H1 (cell line): ENCODE measurements at regions not wholly inside any gene's neighbourhood (a gene's known extent, or its start where the extent isn't known, plus 50 kb on each side); places are given as distances from the start of the nearest gene placed in this dataset.

Experiments used
- CTCF ChIA-PET: fragments of 300-600 bp; sonication (Branson Sonifier 250); formaldehyde crosslinking; loops from one replicate; lab custom pipeline; 2021; ENCODE audit not compliant: partially characterized antibody; lab: Charles Lee
- POLR2A ChIA-PET: fragments of 300-600 bp; sonication (Branson Sonifier 250); formaldehyde crosslinking; loops from one replicate; lab custom pipeline; 2021; ENCODE audit warnings: inconsistent platforms; ENCODE audit not compliant: partially characterized antibody; lab: Charles Lee
- DNase-seq, 2 experiments: peaks; one replicate each; pipeline versions ENCODE4 v3.0.0 to v3.0.0-alpha.2; 2010 to 2022; ENCODE audit warnings: low spot score in 2 of 2, low read depth in 1 of 2, mixed read lengths in 1 of 2
- FAIRE-seq: peaks from 2 replicates; lab custom pipeline; 2011; peaks lifted over from hg19 to GRCh38; lab: Jason Lieb, UNC
- H2AFZ ChIP-seq: 2 replicates; pipeline ENCODE4 v1.8.1; 2012; ENCODE audit warnings: low read length, inconsistent platforms
- H2AK5ac ChIP-seq: 2 replicates; pipeline ENCODE4 v1.6.1; 2013; ENCODE audit warnings: low read depth, low read length
- H2BK120ac ChIP-seq: replicated peaks from 2 replicates; pipeline ENCODE3; 2013; ENCODE audit warnings: low read depth, low read length, inconsistent platforms
- H2BK12ac ChIP-seq: 2 replicates; pipeline ENCODE4 v1.6.1; 2013; ENCODE audit warnings: low read depth, low read length
- H2BK15ac ChIP-seq: 2 replicates; pipeline ENCODE4 v1.6.1; 2013; ENCODE audit warnings: low read length
- H2BK20ac ChIP-seq: 2 replicates; pipeline ENCODE4 v1.6.1; 2013; ENCODE audit warnings: low read length
- H2BK5ac ChIP-seq: 2 replicates; pipeline ENCODE4 v1.6.1; 2013; ENCODE audit warnings: low read depth, low read length
- H3K14ac ChIP-seq: 2 replicates; pipeline ENCODE4 v1.6.1; 2013; ENCODE audit warnings: inconsistent platforms; ENCODE audit not compliant: insufficient read length
- H3K18ac ChIP-seq: 2 replicates; pipeline ENCODE4 v1.6.1; 2013; ENCODE audit warnings: low read length; ENCODE audit errors: extremely low read depth
- H3K23ac ChIP-seq: 2 replicates; pipeline ENCODE4 v1.6.1; 2013; ENCODE audit warnings: inconsistent platforms; ENCODE audit not compliant: insufficient read length
- H3K23me2 ChIP-seq: 2 replicates; pipeline ENCODE4 v1.6.1; 2013; ENCODE audit warnings: low read depth, low read length
- H3K27ac ChIP-seq: 2 replicates; pipeline ENCODE4 v1.6.1; 2011; ENCODE audit warnings: low read depth, low read length, inconsistent platforms
- H3K27me3 ChIP-seq, 4 experiments: replicated peaks in 1 of 4; 1 replicate in 1 of 4; 2 replicates in 3 of 4; pipeline versions ENCODE4 v1.6.1 to v1.8.1; 2011 to 2013; ENCODE audit warnings: low read length in 3 of 4, mild to moderate bottlenecking in 3 of 4, inconsistent platforms in 2 of 4, mixed read lengths in 2 of 4, moderate library complexity in 1 of 4; ENCODE audit not compliant: control insufficient read depth in 3 of 4, insufficient read depth in 3 of 4; ENCODE audit errors: extremely low read depth in 1 of 4
- H3K36me3 ChIP-seq, 4 experiments: 2 replicates each; pipeline versions ENCODE4 v1.6.1 to v1.8.1; 2011 to 2013; ENCODE audit warnings: mild to moderate bottlenecking in 4 of 4, low read length in 3 of 4, moderate library complexity in 2 of 4, control low read depth in 1 of 4, inconsistent platforms in 1 of 4; ENCODE audit not compliant: insufficient read depth in 4 of 4, control insufficient read depth in 2 of 4
- H3K4ac ChIP-seq: replicated peaks from 2 replicates; pipeline ENCODE3; 2013; ENCODE audit warnings: low read length, low read depth, mixed read lengths, inconsistent platforms; ENCODE audit not compliant: insufficient read length
- H3K4me1 ChIP-seq, 4 experiments: replicated peaks in 1 of 4; 1 replicate in 1 of 4; 2 replicates in 3 of 4; pipeline versions ENCODE4 v1.6.1 to v1.8.1; 2011 to 2013; ENCODE audit warnings: low read length in 3 of 4, inconsistent platforms in 2 of 4, mixed read lengths in 1 of 4; ENCODE audit not compliant: insufficient read depth in 4 of 4, control insufficient read depth in 3 of 4
- H3K4me2 ChIP-seq, 2 experiments: 2 replicates each; pipeline versions ENCODE4 v1.6.1 to v1.8.1; 2011 to 2013; ENCODE audit warnings: low read depth in 2 of 2, low read length in 2 of 2, control low read depth in 1 of 2, inconsistent platforms in 1 of 2, mild to moderate bottlenecking in 1 of 2; ENCODE audit not compliant: insufficient read depth in 1 of 2
- H3K4me3 ChIP-seq, 4 experiments: fragments of 200-600, 300-600 bp in 1 of 4; sonication (generic), shearing (Covaris generic), sonication (Bioruptor Twin) in 1 of 4; 2 replicates each; pipeline versions ENCODE4 v1.5.1 to v1.8.1; 2011 to 2016; ENCODE audit warnings: low read length in 4 of 4, low read depth in 3 of 4, control low read depth in 2 of 4, inconsistent platforms in 2 of 4, mild to moderate bottlenecking in 2 of 4, mixed read lengths in 1 of 4, moderate library complexity in 1 of 4; ENCODE audit not compliant: insufficient read depth in 2 of 4; ENCODE audit errors: extremely low read depth in 1 of 4
- H3K56ac ChIP-seq: replicated peaks from 2 replicates; pipeline ENCODE3; 2013; ENCODE audit warnings: low read depth, mild to moderate bottlenecking, mixed read lengths, low read length, inconsistent platforms; ENCODE audit not compliant: insufficient read length
- H3K79me1 ChIP-seq: 2 replicates; pipeline ENCODE4 v1.6.1; 2013; ENCODE audit warnings: low read depth, low read length, control low read depth
- H3K79me2 ChIP-seq, 2 experiments: 2 replicates each; pipeline versions ENCODE4 v1.6.1 to v1.8.1; 2012 to 2013; ENCODE audit warnings: low read length in 2 of 2, mild to moderate bottlenecking in 2 of 2, inconsistent platforms in 1 of 2; ENCODE audit not compliant: insufficient read depth in 2 of 2, control insufficient read depth in 1 of 2
- H3K9ac ChIP-seq, 4 experiments: replicated peaks in 1 of 4; 1 replicate in 1 of 4; 2 replicates in 3 of 4; pipeline versions ENCODE4 v1.6.1 to v1.8.1; 2011 to 2013; ENCODE audit warnings: low read depth in 3 of 4, low read length in 3 of 4, control low read depth in 2 of 4, mild to moderate bottlenecking in 2 of 4, moderate library complexity in 2 of 4, inconsistent platforms in 1 of 4; ENCODE audit errors: extremely low read depth in 1 of 4
- H3K9me3 ChIP-seq, 2 experiments: 2 replicates each; pipeline versions ENCODE4 v1.6.1 to v1.8.1; 2012 to 2013; ENCODE audit warnings: mild to moderate bottlenecking in 2 of 2, moderate library complexity in 2 of 2, control low read depth in 1 of 2, inconsistent platforms in 1 of 2, low read depth in 1 of 2, low read length in 1 of 2, mixed read lengths in 1 of 2; ENCODE audit not compliant: insufficient read depth in 2 of 2
- H4K20me1 ChIP-seq, 2 experiments: replicated peaks in 1 of 2; 2 replicates each; pipeline versions ENCODE3 to v1.8.1; 2011 to 2013; ENCODE audit warnings: inconsistent platforms in 2 of 2, low read length in 2 of 2, mild to moderate bottlenecking in 1 of 2; ENCODE audit not compliant: insufficient read depth in 2 of 2, control insufficient read depth in 1 of 2
- H4K5ac ChIP-seq: 2 replicates; pipeline ENCODE4 v1.6.1; 2013; ENCODE audit warnings: low read length, low read depth, mixed read lengths, inconsistent platforms; ENCODE audit not compliant: insufficient read length
- H4K8ac ChIP-seq: 2 replicates; pipeline ENCODE4 v1.8.0; 2013; ENCODE audit warnings: mild to moderate bottlenecking, moderate library complexity, low read length, inconsistent platforms; ENCODE audit not compliant: insufficient read depth; ENCODE audit errors: extremely low read depth
- H4K91ac ChIP-seq: replicated peaks from 2 replicates; pipeline ENCODE3; 2013; ENCODE audit warnings: low read length, mixed read lengths, inconsistent platforms; ENCODE audit not compliant: insufficient read length
- RAD21 ChIP-seq, 2 experiments: IDR thresholded peaks in 1 of 2; conservative IDR thresholded peaks in 1 of 2; 2 replicates each; pipeline ENCODE4 v1.6.1; 2011; ENCODE audit warnings: low read depth in 2 of 2, low read length in 2 of 2, improper control_type of control experiment in 1 of 2, inconsistent platforms in 1 of 2, mild to moderate bottlenecking in 1 of 2, moderate library complexity in 1 of 2
- RBBP5 ChIP-seq: IDR thresholded peaks from 2 replicates; pipeline ENCODE4 v1.7.1; 2012; ENCODE audit warnings: low read depth, mild to moderate bottlenecking, inconsistent platforms, low read length, moderate library complexity, borderline replicate concordance
- WGBS, 2 experiments: shearing (Covaris generic) in 1 of 2; methylation state at CpG; one replicate each; pipeline versions ENCODE4 v1.1.6 to v1.1.7; 2013 to 2015; ENCODE audit warnings: low lambda C conversion rate in 2 of 2, mixed read lengths in 2 of 2, inconsistent platforms in 1 of 2, low coverage in 1 of 2, missing lambda C conversion rate in 1 of 2; ENCODE audit not compliant: insufficient replicate concordance in 2 of 2, insufficient coverage in 1 of 2, insufficient read length in 1 of 2; ENCODE audit errors: extremely low coverage in 1 of 2, missing lambda C conversion rate in 1 of 2; 5-methylcytosine and 5-hydroxymethylcytosine counted together
- TF ChIP-seq, protein P1 (sequence below), 3 experiments: IDR thresholded peaks; 1 replicate in 2 of 3; 2 replicates in 1 of 3; pipeline versions ENCODE4 v1.5.1 to v1.6.1; 2011; ENCODE audit warnings: low read length in 3 of 3, mild to moderate bottlenecking in 3 of 3, inconsistent platforms in 2 of 3, low read depth in 1 of 3, moderate library complexity in 1 of 3; ENCODE audit not compliant: insufficient read depth in 1 of 3; ENCODE audit errors: control extremely low read depth in 1 of 3

DNA sequence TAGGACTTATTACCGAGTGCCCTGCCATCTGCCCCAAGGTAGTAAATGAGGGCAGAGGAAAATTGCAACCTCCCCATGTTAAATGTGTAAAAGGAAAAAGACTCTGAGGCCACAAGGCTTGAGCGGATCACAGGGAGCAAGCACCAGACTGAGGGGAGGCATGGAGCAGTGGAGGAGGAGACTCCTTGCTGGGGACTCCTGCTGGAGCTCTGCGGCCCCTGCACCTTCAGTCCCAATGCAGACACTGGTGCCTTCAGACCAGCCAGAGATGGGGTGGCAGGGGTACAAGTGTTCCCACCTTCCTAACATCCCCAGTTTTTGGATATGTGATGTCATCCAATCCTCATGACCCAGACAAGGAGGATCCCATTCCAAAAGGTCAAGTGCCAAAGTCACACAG is 128.4 kb upstream of the NGF start:
- Histone ChIP-seq H3K4me1 (no peaks in the 10 kb centered on the region), H3K79me2 (no peaks in the 10 kb centered on the region), H3K56ac (no peak overlapping the region), H4K8ac (no peak overlapping the region), H3K27me3 (no peaks in the 10 kb centered on the region), H4K20me1 (no peaks in the 10 kb centered on the region), H4K5ac (no peak overlapping the region), H3K79me1 (no peaks in the 10 kb centered on the region), H4K91ac (no peak overlapping the region), H2BK12ac (no peak overlapping the region), H3K4me3 (no peak overlapping the region), H3K27ac (no peak overlapping the region), H3K4me2 (no peak overlapping the region), H2AK5ac (no peak overlapping the region), H3K9ac (no peak overlapping the region), H2BK15ac (no peak overlapping the region), H2AFZ (0 out of 2 replicates have a peak overlapping the region, but pooled peaks have one; percentile 11), H3K18ac (no peak overlapping the region), H3K23ac (no peak overlapping the region), H3K9me3 (no peaks in the 10 kb centered on the region), H2BK120ac (no peak overlapping the region), H3K4ac (no peak overlapping the region), H3K36me3 (no peaks in the 10 kb centered on the region), H3K23me2 (no peaks in the 10 kb centered on the region), H2BK20ac (no peak overlapping the region), H3K14ac (no peak overlapping the region), H2BK5ac (no peak overlapping the region)
- ChIA-PET CTCF (interaction anchor here (0.7 to 5.7 kb wide), 19 partner anchors 9 to 409 kb away, joined by 3 to 46 read pairs (median 5); no protein-coding TSS in a partner anchor), POLR2A (no interaction called here)
- DNase-seq = no peak
- TF ChIP-seq RBBP5 (no peak), RAD21 (IDR thresholded peaks at IDR 0.05 in 1 of 2, conservative IDR thresholded peaks at IDR 0.05 in 1 of 2; ENCODE audit: low read depth in 2 of 2, low read length in 2 of 2) (peak; percentile 19 to 49; a peak in 2 of 4 replicates)
- TF ChIP-seq, protein P1, sequence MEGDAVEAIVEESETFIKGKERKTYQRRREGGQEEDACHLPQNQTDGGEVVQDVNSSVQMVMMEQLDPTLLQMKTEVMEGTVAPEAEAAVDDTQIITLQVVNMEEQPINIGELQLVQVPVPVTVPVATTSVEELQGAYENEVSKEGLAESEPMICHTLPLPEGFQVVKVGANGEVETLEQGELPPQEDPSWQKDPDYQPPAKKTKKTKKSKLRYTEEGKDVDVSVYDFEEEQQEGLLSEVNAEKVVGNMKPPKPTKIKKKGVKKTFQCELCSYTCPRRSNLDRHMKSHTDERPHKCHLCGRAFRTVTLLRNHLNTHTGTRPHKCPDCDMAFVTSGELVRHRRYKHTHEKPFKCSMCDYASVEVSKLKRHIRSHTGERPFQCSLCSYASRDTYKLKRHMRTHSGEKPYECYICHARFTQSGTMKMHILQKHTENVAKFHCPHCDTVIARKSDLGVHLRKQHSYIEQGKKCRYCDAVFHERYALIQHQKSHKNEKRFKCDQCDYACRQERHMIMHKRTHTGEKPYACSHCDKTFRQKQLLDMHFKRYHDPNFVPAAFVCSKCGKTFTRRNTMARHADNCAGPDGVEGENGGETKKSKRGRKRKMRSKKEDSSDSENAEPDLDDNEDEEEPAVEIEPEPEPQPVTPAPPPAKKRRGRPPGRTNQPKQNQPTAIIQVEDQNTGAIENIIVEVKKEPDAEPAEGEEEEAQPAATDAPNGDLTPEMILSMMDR (IDR thresholded peaks at IDR 0.05; ENCODE audit: control extremely low read depth in 1 of 3, insufficient read depth in 1 of 3, low read depth in 1 of 3, low read length in 3 of 3) = peak; percentile 30 to 49 (median 43); a peak in 3 of 4 replicates
- 88% methylated on average over 3 of the region's 3 CpGs; no CpG with 5 or more reads in 1 of the 2 experiments for whole genome bisulfite sequencing, 2 experiments
- FAIRE-seq = no peak
